Astrocyte of the cerebellum (primary cell): ENCODE measurements at regions not wholly inside any gene's neighbourhood (a gene's known extent, or its start where the extent isn't known, plus 50 kb on each side); places are given as distances from the start of the nearest gene placed in this dataset.

Experiments
- DNase-seq: peaks from one replicate; pipeline ENCODE4 v3.0.0-alpha.2; 2011; ENCODE audit warnings: low read depth
- H3K4me3 ChIP-seq: 2 replicates; pipeline ENCODE4 v1.5.1; 2011; ENCODE audit warnings: mild to moderate bottlenecking, low read depth, low read length, moderate library complexity
- CTCF ChIP-seq: IDR thresholded peaks from 2 replicates; pipeline ENCODE4 v1.5.1; 2012; ENCODE audit warnings: low read length, low read depth, moderate library complexity, mild to moderate bottlenecking; ENCODE audit errors: missing control alignments
- in situ Hi-C: cut with HindIII; loops from 2 replicates; pipeline ENCODE4 v1.10.0; 2017; ENCODE audit warnings: low sequenced_read_pairs

DNA sequence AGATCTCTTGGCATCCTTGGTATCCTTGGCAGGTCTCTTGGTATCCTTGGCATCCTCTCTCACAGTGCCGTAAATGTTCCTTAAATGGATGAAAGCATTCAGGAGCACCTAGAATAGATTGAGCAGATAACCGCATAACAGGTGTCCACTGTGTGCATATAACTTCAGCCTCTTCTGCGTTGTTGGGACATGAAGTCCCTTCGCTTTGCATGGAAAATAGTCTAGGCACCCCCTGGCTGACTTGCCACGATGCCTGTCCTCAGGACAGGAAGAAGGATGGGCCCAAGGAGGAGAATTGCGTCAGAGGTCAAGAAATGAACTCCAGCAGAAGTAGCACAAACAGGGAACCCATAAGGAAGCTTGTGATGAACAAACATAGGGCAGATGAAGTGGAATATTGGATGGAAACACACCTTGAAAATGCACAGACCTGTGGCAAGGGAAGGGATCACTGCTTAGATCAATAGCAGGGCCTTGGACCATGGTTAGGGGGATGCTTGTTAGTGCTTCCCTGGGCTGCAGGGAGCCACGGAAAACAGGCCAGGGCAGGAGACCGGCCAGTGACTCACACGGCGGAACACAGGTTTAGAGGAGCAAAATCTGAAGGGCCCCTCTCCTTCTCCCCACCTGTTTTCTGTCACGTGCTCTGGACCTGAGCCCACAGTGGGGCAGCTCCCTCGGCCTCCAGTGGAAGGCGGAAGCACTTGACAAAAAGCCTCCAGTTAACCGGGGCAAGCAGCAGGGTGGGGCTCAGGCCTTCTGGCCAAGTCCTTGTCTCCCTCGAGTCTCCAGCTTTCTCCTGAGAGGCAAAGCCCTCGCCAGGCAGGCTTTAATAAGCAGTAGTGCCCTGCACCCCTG is 99.2 kb upstream of the ASAP2 start:
- no peak for TF ChIP-seq CTCF
- DNase-seq = no peak
- no peak overlapping the region for H3K4me3 ChIP-seq
- in situ Hi-C loops = no loop called here

DNA sequence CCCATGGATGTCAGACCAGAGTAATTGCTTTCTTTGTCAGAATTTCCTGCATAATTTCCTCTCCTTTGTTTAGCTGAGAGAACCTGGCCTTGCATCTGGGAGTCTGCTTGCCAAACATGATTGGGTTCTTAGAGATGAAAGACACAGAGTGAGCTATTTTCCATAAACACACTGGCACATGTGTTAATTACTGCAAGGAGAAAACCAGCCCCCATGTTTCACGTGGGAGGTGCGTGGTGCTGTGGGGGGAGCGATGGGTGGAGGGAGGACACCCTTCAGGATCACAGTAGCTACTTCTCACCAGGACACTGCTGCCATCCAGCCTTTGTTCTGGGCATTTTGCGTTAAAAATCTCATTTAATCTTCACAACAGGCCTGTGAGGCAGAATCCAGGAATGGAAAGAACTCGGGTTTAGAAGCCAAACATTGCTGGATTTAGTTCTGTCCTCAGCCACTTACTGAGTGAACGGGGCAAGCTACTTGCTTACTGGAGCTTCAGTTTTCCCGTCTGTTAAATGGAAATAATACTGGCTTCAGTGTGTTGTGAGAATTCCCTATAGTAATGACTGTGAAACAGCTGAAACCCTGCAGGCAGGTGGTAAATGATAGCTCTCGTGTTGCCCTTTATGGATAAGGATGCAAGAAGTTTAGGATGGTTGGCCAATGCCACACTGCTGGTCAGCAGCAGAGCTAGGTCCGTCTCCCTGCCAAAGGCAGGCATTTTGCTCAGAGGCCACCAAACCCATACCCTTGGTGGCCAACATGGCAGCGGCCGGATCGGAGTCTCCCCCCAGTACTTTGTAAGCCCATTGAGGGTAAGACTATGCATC is 100.1 kb upstream of the ASAP2 start:
- DNase-seq = peak; percentile 58
- no peak overlapping the region for H3K4me3 ChIP-seq
- in situ Hi-C loops = no loop called here
- TF ChIP-seq CTCF = no peak

- TF ChIP-seq CTCF = no peak
- in situ Hi-C loops = no loop called here
- H3K4me3 ChIP-seq = no peak overlapping the region
- DNase-seq = no peak
Measured at GRCh38 chr2:9105601-9106337, 100.8 kb upstream of the ASAP2 start.

GRCh38 chr2:9103663-9104277 is 100.3 kb upstream of the MBOAT2 start:
- H3K4me3 ChIP-seq = no peak overlapping the region
- in situ Hi-C loops = no loop called here
- TF ChIP-seq CTCF = no peak
- DNase-seq = no peak

DNA sequence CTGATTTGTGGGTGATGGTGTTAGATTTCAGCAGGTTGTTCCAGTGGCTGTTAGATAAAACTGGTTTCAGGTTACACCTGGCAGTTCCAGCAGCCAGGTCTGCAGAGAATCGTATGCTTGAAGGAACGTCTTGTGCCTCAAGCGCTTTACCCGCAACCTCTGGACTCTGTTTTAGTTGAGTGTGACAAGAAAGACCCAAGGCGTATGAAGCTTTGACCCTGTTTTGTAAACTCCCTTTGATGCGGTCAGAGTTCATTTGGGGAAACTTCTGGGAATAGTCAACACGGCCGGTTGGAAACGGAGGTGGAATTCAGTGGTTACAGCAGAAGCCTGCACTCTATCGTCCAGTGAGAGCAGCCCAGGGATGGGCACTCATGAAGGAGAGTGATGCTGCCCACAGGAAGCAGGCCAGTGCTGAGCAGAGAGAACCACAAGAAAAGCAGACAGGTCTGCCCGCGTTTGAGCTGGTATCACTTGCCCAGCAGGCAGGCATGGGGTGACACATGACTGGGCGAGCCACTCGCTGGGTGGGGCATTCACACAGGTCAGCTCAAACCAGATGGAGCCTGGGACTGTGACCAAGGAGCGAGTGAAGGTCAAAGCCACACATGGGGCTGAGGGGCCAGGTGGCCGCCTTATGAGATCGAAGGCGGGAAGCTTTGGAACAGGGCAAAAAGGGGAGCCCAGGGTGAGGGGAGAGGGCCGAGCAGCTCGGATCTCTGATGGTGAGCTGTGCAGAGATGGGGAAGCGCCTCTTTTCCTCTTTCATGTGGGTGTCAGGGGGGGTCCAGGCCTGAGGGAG is 99.6 kb upstream of the MBOAT2 start:
- peak; percentile 18 for TF ChIP-seq CTCF
- in situ Hi-C loops = no loop called here
- DNase-seq = no peak
- H3K4me3 ChIP-seq = no peak overlapping the region
